ENCODE measurements at regions not wholly inside any gene's neighbourhood (a gene's known extent, or its start where the extent isn't known, plus 50 kb on each side); places are given as distances from the start of the nearest gene placed in this dataset.

- TF ChIP-seq, protein P1, sequence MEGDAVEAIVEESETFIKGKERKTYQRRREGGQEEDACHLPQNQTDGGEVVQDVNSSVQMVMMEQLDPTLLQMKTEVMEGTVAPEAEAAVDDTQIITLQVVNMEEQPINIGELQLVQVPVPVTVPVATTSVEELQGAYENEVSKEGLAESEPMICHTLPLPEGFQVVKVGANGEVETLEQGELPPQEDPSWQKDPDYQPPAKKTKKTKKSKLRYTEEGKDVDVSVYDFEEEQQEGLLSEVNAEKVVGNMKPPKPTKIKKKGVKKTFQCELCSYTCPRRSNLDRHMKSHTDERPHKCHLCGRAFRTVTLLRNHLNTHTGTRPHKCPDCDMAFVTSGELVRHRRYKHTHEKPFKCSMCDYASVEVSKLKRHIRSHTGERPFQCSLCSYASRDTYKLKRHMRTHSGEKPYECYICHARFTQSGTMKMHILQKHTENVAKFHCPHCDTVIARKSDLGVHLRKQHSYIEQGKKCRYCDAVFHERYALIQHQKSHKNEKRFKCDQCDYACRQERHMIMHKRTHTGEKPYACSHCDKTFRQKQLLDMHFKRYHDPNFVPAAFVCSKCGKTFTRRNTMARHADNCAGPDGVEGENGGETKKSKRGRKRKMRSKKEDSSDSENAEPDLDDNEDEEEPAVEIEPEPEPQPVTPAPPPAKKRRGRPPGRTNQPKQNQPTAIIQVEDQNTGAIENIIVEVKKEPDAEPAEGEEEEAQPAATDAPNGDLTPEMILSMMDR (IDR thresholded peaks at IDR 0.05) = no peak
- TF ChIP-seq POLR2AphosphoS5 (IDR thresholded peaks at IDR 0.05) = no peak
Observed at GRCh38 chr6:69456086-69456485, 340.7 kb downstream of the LMBRD1 start.
